Parathyroid adenoma (tissue), 2 donors: ENCODE measurements at regions not wholly inside any gene's neighbourhood (a gene's known extent, or its start where the extent isn't known, plus 50 kb on each side); places are given as distances from the start of the nearest gene placed in this dataset.
"Not testable (repeated sequence)": the region's sequence is repeated elsewhere in the genome, so short reads cannot be mapped to it uniquely, and the experiment has no call there.

Experiments used
- H2AFZ ChIP-seq: fragments of 300-600 bp; sonication (generic); one replicate; pipeline ENCODE4 v1.7.0; 2017; ENCODE audit warnings: antibody characterized with exemption, mild to moderate bottlenecking
- H3K27ac ChIP-seq: fragments of 300-600 bp; sonication (generic); one replicate; pipeline ENCODE4 v1.7.0; 2017
- H3K27me3 ChIP-seq: fragments of 300-600 bp; sonication (generic); one replicate; pipeline ENCODE4 v1.7.0; 2017; ENCODE audit warnings: low read length; ENCODE audit not compliant: control insufficient read depth, insufficient read depth
- H3K36me3 ChIP-seq: fragments of 300-600 bp; sonication (generic); one replicate; pipeline ENCODE4 v1.7.0; 2017; ENCODE audit warnings: low read length; ENCODE audit not compliant: control insufficient read depth, insufficient read depth
- H3K4me1 ChIP-seq: fragments of 300-600 bp; sonication (generic); one replicate; pipeline ENCODE4 v1.7.0; 2017; ENCODE audit warnings: control low read depth
- H3K4me2 ChIP-seq: fragments of 300-600 bp; sonication (generic); one replicate; pipeline ENCODE4 v1.7.0; 2017; ENCODE audit warnings: low read length
- H3K4me3 ChIP-seq: fragments of 300-600 bp; sonication (generic); one replicate; pipeline ENCODE4 v1.7.0; 2017; ENCODE audit warnings: low read depth, low read length
- H3K79me2 ChIP-seq: fragments of 300-600 bp; sonication (generic); one replicate; pipeline ENCODE4 v1.7.0; 2017; ENCODE audit warnings: control low read depth
- H3K9ac ChIP-seq: fragments of 300-600 bp; sonication (generic); one replicate; pipeline ENCODE4 v1.7.0; 2017; ENCODE audit warnings: mild to moderate bottlenecking
- H3K9me3 ChIP-seq: fragments of 300-600 bp; sonication (generic); one replicate; pipeline ENCODE4 v1.7.0; 2017; ENCODE audit warnings: low read length; ENCODE audit not compliant: control insufficient read depth
- TF ChIP-seq, protein P1 (sequence below): fragments of 300-600 bp; sonication (generic); IDR thresholded peaks from one replicate; pipeline ENCODE4 v1.7.0; 2017; ENCODE audit warnings: antibody characterized with exemption, mild to moderate bottlenecking
- donor health status: primary hyperparathyroidism.

DNA sequence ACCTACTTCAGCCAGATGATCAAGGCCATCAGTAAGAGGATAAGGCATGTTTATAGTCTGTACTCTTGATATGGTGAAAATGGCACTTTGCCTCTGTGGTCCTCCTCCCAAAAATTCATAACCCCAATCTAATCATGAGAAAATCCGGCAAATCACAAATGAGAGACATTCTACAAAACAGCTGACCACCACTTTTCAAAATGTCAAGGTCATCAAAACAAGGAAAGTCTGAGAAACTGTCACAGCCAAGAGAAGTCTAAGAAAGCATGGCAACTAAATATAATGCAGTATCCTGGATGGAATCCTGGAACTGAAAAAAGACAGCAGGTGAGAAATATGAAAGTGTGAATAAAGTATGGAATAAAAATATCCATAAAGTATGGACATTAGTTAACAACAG, 226.6 kb upstream of the INTU start:
- no peak overlapping the region for H2AFZ ChIP-seq

DNA sequence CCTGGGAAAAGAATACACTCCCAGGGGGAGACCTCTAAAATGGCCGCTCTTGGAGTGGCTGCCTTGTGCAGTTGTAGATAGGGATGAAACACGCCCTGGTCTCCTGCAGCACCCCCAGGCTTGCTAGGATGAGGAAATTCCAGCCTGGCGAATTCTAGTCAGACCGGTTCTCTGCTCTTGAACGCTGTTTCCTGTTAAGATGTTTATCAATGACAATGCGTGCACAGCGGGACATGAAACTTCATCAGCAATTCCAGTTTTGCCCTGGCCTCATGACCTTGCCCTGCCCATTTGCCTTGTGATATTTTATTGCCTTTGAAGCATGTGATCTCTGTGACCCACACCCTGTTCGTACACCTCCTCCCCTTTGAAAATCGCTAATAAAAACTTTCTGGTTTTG, 225.2 kb upstream of the INTU start:
- not testable (repeated sequence) for H3K9me3 ChIP-seq, H3K4me3 ChIP-seq, H3K4me2 ChIP-seq, H3K36me3 ChIP-seq, H3K4me1 ChIP-seq, H2AFZ ChIP-seq, H3K27me3 ChIP-seq, H3K79me2 ChIP-seq, H3K27ac ChIP-seq, H3K9ac ChIP-seq

More for the DNA sequence above, 226.6 kb upstream of the INTU start:
- H3K4me2 ChIP-seq, result no peak overlapping the region
- no peaks in the 10 kb centered on the region for H3K27me3 ChIP-seq
- TF ChIP-seq, protein P1, sequence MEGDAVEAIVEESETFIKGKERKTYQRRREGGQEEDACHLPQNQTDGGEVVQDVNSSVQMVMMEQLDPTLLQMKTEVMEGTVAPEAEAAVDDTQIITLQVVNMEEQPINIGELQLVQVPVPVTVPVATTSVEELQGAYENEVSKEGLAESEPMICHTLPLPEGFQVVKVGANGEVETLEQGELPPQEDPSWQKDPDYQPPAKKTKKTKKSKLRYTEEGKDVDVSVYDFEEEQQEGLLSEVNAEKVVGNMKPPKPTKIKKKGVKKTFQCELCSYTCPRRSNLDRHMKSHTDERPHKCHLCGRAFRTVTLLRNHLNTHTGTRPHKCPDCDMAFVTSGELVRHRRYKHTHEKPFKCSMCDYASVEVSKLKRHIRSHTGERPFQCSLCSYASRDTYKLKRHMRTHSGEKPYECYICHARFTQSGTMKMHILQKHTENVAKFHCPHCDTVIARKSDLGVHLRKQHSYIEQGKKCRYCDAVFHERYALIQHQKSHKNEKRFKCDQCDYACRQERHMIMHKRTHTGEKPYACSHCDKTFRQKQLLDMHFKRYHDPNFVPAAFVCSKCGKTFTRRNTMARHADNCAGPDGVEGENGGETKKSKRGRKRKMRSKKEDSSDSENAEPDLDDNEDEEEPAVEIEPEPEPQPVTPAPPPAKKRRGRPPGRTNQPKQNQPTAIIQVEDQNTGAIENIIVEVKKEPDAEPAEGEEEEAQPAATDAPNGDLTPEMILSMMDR, result no peak
- H3K4me1 ChIP-seq, result no peaks in the 10 kb centered on the region
- no peak overlapping the region for H3K4me3 ChIP-seq
- H3K27ac ChIP-seq, result no peak overlapping the region
- no peaks in the 10 kb centered on the region for H3K36me3 ChIP-seq
- H3K79me2 ChIP-seq, result no peaks in the 10 kb centered on the region
- H3K9me3 ChIP-seq, result peaks cover 2% of the 10 kb centered on the region
- no peak overlapping the region for H3K9ac ChIP-seq

GRCh38 chr4:127410201-127410600, 222.6 kb upstream of the INTU start:
- Histone ChIP-seq H3K36me3 (no peaks in the 10 kb centered on the region), H3K9ac (no peak overlapping the region), H3K27ac (no peak overlapping the region), H3K4me2 (no peak overlapping the region), H3K27me3 (no peaks in the 10 kb centered on the region), H3K4me3 (no peak overlapping the region), H3K4me1 (no peaks in the 10 kb centered on the region), H2AFZ (no peak overlapping the region), H3K79me2 (no peaks in the 10 kb centered on the region), H3K9me3 (peaks cover 2% of the 10 kb centered on the region)
- TF ChIP-seq, protein P1, result no peak

GRCh38 chr4:127410644-127411043, 222.1 kb upstream of the INTU start:
- Histone ChIP-seq H3K36me3 (no peaks in the 10 kb centered on the region), H3K27ac (no peak overlapping the region), H3K4me3 (no peak overlapping the region), H3K4me1 (no peaks in the 10 kb centered on the region), H2AFZ (no peak overlapping the region), H3K4me2 (no peak overlapping the region), H3K79me2 (no peaks in the 10 kb centered on the region), H3K9ac (no peak overlapping the region), H3K27me3 (no peaks in the 10 kb centered on the region), H3K9me3 (peaks cover 2% of the 10 kb centered on the region)
- TF ChIP-seq, protein P1, result no peak

DNA sequence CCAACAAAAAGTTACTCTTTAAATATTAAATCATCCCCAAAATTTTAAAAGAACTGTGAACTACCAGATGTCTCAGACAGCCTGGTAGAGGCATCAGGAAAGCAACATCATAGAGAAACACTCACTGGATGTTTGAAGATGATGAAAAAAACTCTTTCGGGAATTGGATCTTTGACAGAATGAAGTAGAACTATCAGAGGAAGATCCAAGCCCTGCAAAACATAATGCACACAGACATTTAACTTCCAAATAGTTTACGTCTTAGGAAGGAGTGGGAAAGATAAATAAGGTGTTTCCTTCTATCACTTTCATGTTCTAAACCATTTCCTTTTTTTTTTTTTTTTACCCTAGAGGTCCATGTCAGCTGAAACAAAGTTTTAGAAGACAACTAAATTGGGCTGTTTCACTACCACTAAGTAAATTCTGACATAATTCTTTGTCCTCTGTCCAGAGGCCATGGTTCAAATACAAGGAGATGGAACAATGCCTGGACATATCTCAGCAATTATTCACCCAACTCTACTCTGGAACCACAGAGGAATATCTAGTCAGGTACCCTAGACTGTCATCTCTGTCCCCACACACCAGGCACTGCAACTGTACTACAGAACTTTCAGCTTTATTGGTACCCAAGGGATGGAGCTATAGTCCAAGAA, 217.7 kb upstream of the INTU start:
- Histone ChIP-seq H3K79me2 (no peaks in the 10 kb centered on the region), H3K4me2 (no peak overlapping the region), H2AFZ (no peak overlapping the region), H3K36me3 (no peaks in the 10 kb centered on the region), H3K27ac (no peak overlapping the region), H3K4me1 (no peaks in the 10 kb centered on the region), H3K9ac (no peak overlapping the region), H3K4me3 (no peak overlapping the region), H3K9me3 (no peaks in the 10 kb centered on the region), H3K27me3 (no peaks in the 10 kb centered on the region)
- TF ChIP-seq, protein P1, result no peak
